GM21447 (cell line): ENCODE measurements at regions not wholly inside any gene's neighbourhood (a gene's known extent, or its start where the extent isn't known, plus 50 kb on each side); places are given as distances from the start of the nearest gene placed in this dataset.

Source experiments
- ATAC-seq: cut with Tn5 transposase; IDR thresholded peaks from one replicate; pipeline ENCODE4 v1.9.1; 2021; ENCODE audit not compliant: unreplicated experiment

- no peak for ATAC-seq
Observed at GRCh38 chr9:16959391-16959790, 88.9 kb upstream of the BNC2 start.

GRCh38 chr9:16954040-16954439, 83.6 kb upstream of the BNC2 start:
- no peak for ATAC-seq

GRCh38 chr9:16951502-16951901, 81.0 kb upstream of the BNC2 start:
- ATAC-seq: no peak

GRCh38 chr9:16950051-16950450, 79.6 kb upstream of the BNC2 start:
- ATAC-seq: no peak

GRCh38 chr9:16930578-16930977, 60.1 kb upstream of the BNC2 start:
- ATAC-seq: no peak

GRCh38 chr9:16928179-16928945, 57.9 kb upstream of the BNC2 start:
- no peak for ATAC-seq

- no peak for ATAC-seq
Observed at GRCh38 chr9:16925426-16925825, 55.0 kb upstream of the BNC2 start.

- ATAC-seq: no peak
Observed at GRCh38 chr9:16924311-16924915, 53.9 kb upstream of the BNC2 start.

- ATAC-seq: no peak
Observed at GRCh38 chr9:16921855-16922254, 51.4 kb upstream of the BNC2 start.
